HCT116 (cell line): ENCODE measurements at regions not wholly inside any gene's neighbourhood (a gene's known extent, or its start where the extent isn't known, plus 50 kb on each side); places are given as distances from the start of the nearest gene placed in this dataset.
"Not testable (repeated sequence)": the region's sequence is repeated elsewhere in the genome, so short reads cannot be mapped to it uniquely, and the experiment has no call there.

ENCODE experiments used
- ATAC-seq: fragments of 200-7000 bp; cut with Tn5 transposase; 2 replicates; pipeline ENCODE4 v1.9.1; 2020; ENCODE audit warnings: mild to moderate bottlenecking, moderate library complexity
- BruUV-seq: library from RNA; stranded (reverse); fragments of 400-500 nt; replicated peaks from 2 replicates; lab custom pipeline; 2021; lab: Mats Ljungman, UMichigan
- CTCF ChIA-PET: fragments of 300-600 bp; sonication (Branson Sonifier 250); formaldehyde crosslinking; loops from one replicate; lab custom pipeline; 2021; ENCODE audit warnings: antibody characterized with exemption; lab: Charles Lee
- POLR2A ChIA-PET: fragments of 300-600, 350-600 bp; sonication (Branson Sonifier 250); formaldehyde crosslinking; loops from one replicate; lab custom pipeline; 2021; ENCODE audit warnings: antibody characterized with exemption; lab: Charles Lee
- RAD21 ChIA-PET, 2 experiments: fragments of 300-600 bp; sonication (Branson Sonifier 250); formaldehyde crosslinking; loops; one replicate each; lab custom pipeline; 2023; ENCODE audit warnings: low total read pairs in 2 of 2; ENCODE audit not compliant: uncharacterized antibody in 2 of 2, unreplicated experiment in 2 of 2, low non-redundant PET in 1 of 2; lab: Charles Lee
- DNase-seq: peaks from one replicate; pipeline ENCODE4 v3.0.0-alpha.2; 2010; ENCODE audit warnings: low read depth, low spot score
- H2AFZ ChIP-seq: fragments of 200-600 bp; shearing (Covaris generic), sonication (generic); 2 replicates; pipeline ENCODE4 v1.6.1; 2017; ENCODE audit warnings: low read depth, mixed run types, mixed read lengths, antibody characterized with exemption, low read length; ENCODE audit not compliant: poor library complexity, severe bottlenecking
- H3K27ac ChIP-seq: 2 replicates; pipeline ENCODE4 v1.5.1; 2012; ENCODE audit warnings: low read depth, low read length
- H3K27me3 ChIP-seq: fragments of 200-600 bp; sonication (generic); 2 replicates; pipeline ENCODE4 v1.6.1; 2016; ENCODE audit warnings: mixed run types, low read length, mixed read lengths; ENCODE audit not compliant: insufficient read depth
- H3K36me3 ChIP-seq, 2 experiments: fragments of 200-500 bp in 1 of 2; fragments of 200-600 bp in 1 of 2; sonication (Bioruptor generic) in 1 of 2; sonication (generic) in 1 of 2; 2 replicates each; pipeline versions ENCODE4 v1.5.1 to v1.6.1; 2014 to 2016; ENCODE audit warnings: low read length in 2 of 2, inconsistent platforms in 1 of 2, mixed read lengths in 1 of 2, mixed run types in 1 of 2; ENCODE audit not compliant: insufficient read depth in 2 of 2, control insufficient read depth in 1 of 2
- H3K4me1 ChIP-seq, 2 experiments: fragments of 200-600 bp in 1 of 2; sonication (generic) in 1 of 2; 2 replicates each; pipeline versions ENCODE4 v1.5.1 to v1.6.1; 2012 to 2017; ENCODE audit warnings: low read length in 2 of 2, inconsistent platforms in 1 of 2, mild to moderate bottlenecking in 1 of 2, mixed read lengths in 1 of 2, mixed run types in 1 of 2, moderate library complexity in 1 of 2; ENCODE audit not compliant: insufficient read depth in 2 of 2, control insufficient read depth in 1 of 2
- H3K4me2 ChIP-seq: fragments of 200-600 bp; sonication (generic); 2 replicates; pipeline ENCODE4 v1.6.1; 2017; ENCODE audit warnings: mixed run types, low read length, mixed read lengths
- H3K4me3 ChIP-seq, 2 experiments: fragments of 200-600 bp in 1 of 2; sonication (generic) in 1 of 2; replicated peaks in 1 of 2; 2 replicates each; pipeline ENCODE4 v1.5.1; 2011 to 2016; ENCODE audit warnings: low read length in 2 of 2, control low read depth in 1 of 2, low read depth in 1 of 2, mild to moderate bottlenecking in 1 of 2, mixed read lengths in 1 of 2, mixed run types in 1 of 2
- H3K79me2 ChIP-seq: fragments of 200-600 bp; sonication (generic); 2 replicates; pipeline ENCODE4 v1.6.1; 2017; ENCODE audit warnings: mild to moderate bottlenecking, mixed run types, low read length, moderate library complexity, mixed read lengths; ENCODE audit not compliant: insufficient read depth
- H3K9ac ChIP-seq: fragments of 200-600 bp; sonication (generic); 2 replicates; pipeline ENCODE4 v1.6.1; 2016; ENCODE audit warnings: low read length, mixed read lengths
- H3K9me2 ChIP-seq: fragments of 200-600 bp; sonication (generic), shearing (Covaris generic); 2 replicates; pipeline ENCODE4 v1.6.1; 2017; ENCODE audit warnings: mixed run types, mild to moderate bottlenecking, moderate library complexity; ENCODE audit not compliant: insufficient read depth
- H3K9me3 ChIP-seq, 2 experiments: fragments of 200-500 bp in 1 of 2; fragments of 200-600 bp in 1 of 2; sonication (Bioruptor generic) in 1 of 2; sonication (generic) in 1 of 2; 2 replicates each; pipeline ENCODE4 v1.6.1; 2014 to 2017; ENCODE audit warnings: low read length in 2 of 2, mixed read lengths in 2 of 2, inconsistent platforms in 1 of 2, low read depth in 1 of 2, mild to moderate bottlenecking in 1 of 2, mixed run types in 1 of 2, moderate library complexity in 1 of 2; ENCODE audit not compliant: control insufficient read depth in 1 of 2, insufficient read depth in 1 of 2
- H4K20me1 ChIP-seq: fragments of 200-600 bp; sonication (generic), shearing (Covaris generic); 2 replicates; pipeline ENCODE4 v1.6.1; 2017; ENCODE audit warnings: mixed run types, mild to moderate bottlenecking, moderate library complexity; ENCODE audit not compliant: insufficient read depth
- CEBPB ChIP-seq: IDR thresholded peaks from 2 replicates; pipeline ENCODE4 v1.6.1; 2012; ENCODE audit warnings: low read depth
- CTCF ChIP-seq, 3 experiments: fragments of 200-600 bp in 1 of 3; sonication (generic) in 1 of 3; IDR thresholded peaks in 2 of 3; conservative IDR thresholded peaks in 1 of 3; 2 replicates each; pipeline ENCODE4 v1.5.1; 2012 to 2017; ENCODE audit warnings: low read depth in 2 of 3, low read length in 2 of 3, antibody characterized with exemption in 1 of 3, borderline replicate concordance in 1 of 3, control low read depth in 1 of 3, mild to moderate bottlenecking in 1 of 3, mixed read lengths in 1 of 3, mixed run types in 1 of 3, moderate library complexity in 1 of 3; ENCODE audit not compliant: insufficient read depth in 1 of 3
- EGR1 ChIP-seq: IDR thresholded peaks from 2 replicates; pipeline ENCODE4 v1.6.1; 2012; ENCODE audit warnings: low read depth
- ELF1 ChIP-seq: IDR thresholded peaks from 2 replicates; pipeline ENCODE4 v1.6.1; 2012; ENCODE audit warnings: low read depth, borderline replicate concordance
- MAX ChIP-seq: IDR thresholded peaks from 2 replicates; pipeline ENCODE4 v1.6.1; 2012
- POLR2A ChIP-seq: IDR thresholded peaks from 2 replicates; pipeline ENCODE4 v1.7.0; 2011; ENCODE audit warnings: borderline replicate concordance; ENCODE audit not compliant: insufficient read depth, insufficient read length; ENCODE audit errors: extremely low read depth
- RAD21 ChIP-seq: IDR thresholded peaks from 2 replicates; pipeline ENCODE4 v1.6.1; 2012; ENCODE audit warnings: low read depth, mild to moderate bottlenecking
- REST ChIP-seq: IDR thresholded peaks from 2 replicates; pipeline ENCODE4 v1.6.1; 2012; ENCODE audit warnings: low read depth
- SIN3A ChIP-seq: IDR thresholded peaks from 2 replicates; pipeline ENCODE4 v1.6.1; 2012; ENCODE audit warnings: low read depth
- TCF7L2 ChIP-seq: IDR thresholded peaks from 2 replicates; pipeline ENCODE4 v1.7.0; 2011; ENCODE audit warnings: borderline replicate concordance, inconsistent platforms; ENCODE audit not compliant: insufficient read depth, insufficient read length; ENCODE audit errors: extremely low read depth
- ZFX ChIP-seq: fragments of 450-650 bp; IDR thresholded peaks from 2 replicates; pipeline ENCODE4 v1.6.1; 2017
- ZNF274 ChIP-seq: fragments of 200-500 bp; sonication (Bioruptor generic); IDR thresholded peaks from 2 replicates; pipeline ENCODE4 v1.6.1; 2014; ENCODE audit warnings: mild to moderate bottlenecking, low read depth, low read length, inconsistent platforms
- intact Hi-C: fragments of 100-400 bp; cut with micrococcal nuclease; formaldehyde crosslinking; loops from 2 replicates; pipeline ENCODE4 v1.10.0; 2022

GRCh38 chr3:137150825-137151224 lies 193.0 kb downstream of the IL20RB start:
- Histone ChIP-seq H3K27ac (no peak overlapping the region), H3K9me3 (no peaks in the 10 kb centered on the region), H3K27me3 (peaks cover 21% of the 10 kb centered on the region), H4K20me1 (no peaks in the 10 kb centered on the region), H3K4me3 (no peak overlapping the region), H3K9me2 (no peaks in the 10 kb centered on the region), H3K4me2 (no peak overlapping the region), H3K4me1 (no peaks in the 10 kb centered on the region), H3K79me2 (no peaks in the 10 kb centered on the region), H3K9ac (no peak overlapping the region), H3K36me3 (no peaks in the 10 kb centered on the region), H2AFZ (no peak overlapping the region)
- ChIA-PET RAD21 (no interaction called here), CTCF (no interaction called here), POLR2A (no interaction called here)
- BruUV-seq: no TSS peak
- ATAC-seq (no peak), DNase-seq (no peak)
- intact Hi-C loops: no loop called here
- TF ChIP-seq CEBPB (no peak), MAX (no peak), TCF7L2 (no peak), ELF1 (no peak), RAD21 (no peak), SIN3A (no peak), CTCF (IDR thresholded peaks at IDR 0.05 in 2 of 3, conservative IDR thresholded peaks at IDR 0.05 in 1 of 3; ENCODE audit: borderline replicate concordance in 1 of 3, insufficient read depth in 1 of 3, low read depth in 2 of 3, low read length in 2 of 3) (no peak), REST (no peak), EGR1 (no peak), POLR2A (no peak), ZFX (no peak), ZNF274 (no peak)
- TF ChIP-seq, all 23 proteins: peak for 0

GRCh38 chr3:137153046-137153445 lies 195.3 kb downstream of the IL20RB start:
- H3K4me3 ChIP-seq, H3K4me2 ChIP-seq, H3K79me2 ChIP-seq, CTCF ChIA-PET, H2AFZ ChIP-seq, H3K9ac ChIP-seq, H3K9me2 ChIP-seq, POLR2A ChIA-PET, H3K4me1 ChIP-seq, RAD21 ChIA-PET, H3K36me3 ChIP-seq, H3K27ac ChIP-seq, intact Hi-C loops, H3K9me3 ChIP-seq, DNase-seq, BruUV-seq, H4K20me1 ChIP-seq: not testable (repeated sequence)
- H3K27me3 ChIP-seq: peaks cover 12% of the 10 kb centered on the region
- 0 out of 2 replicates have a peak, but pooled peaks have one; percentile 49 for ATAC-seq
